ENCODE measurements at regions not wholly inside any gene's neighbourhood (a gene's known extent, or its start where the extent isn't known, plus 50 kb on each side); places are given as distances from the start of the nearest gene placed in this dataset.

DNA sequence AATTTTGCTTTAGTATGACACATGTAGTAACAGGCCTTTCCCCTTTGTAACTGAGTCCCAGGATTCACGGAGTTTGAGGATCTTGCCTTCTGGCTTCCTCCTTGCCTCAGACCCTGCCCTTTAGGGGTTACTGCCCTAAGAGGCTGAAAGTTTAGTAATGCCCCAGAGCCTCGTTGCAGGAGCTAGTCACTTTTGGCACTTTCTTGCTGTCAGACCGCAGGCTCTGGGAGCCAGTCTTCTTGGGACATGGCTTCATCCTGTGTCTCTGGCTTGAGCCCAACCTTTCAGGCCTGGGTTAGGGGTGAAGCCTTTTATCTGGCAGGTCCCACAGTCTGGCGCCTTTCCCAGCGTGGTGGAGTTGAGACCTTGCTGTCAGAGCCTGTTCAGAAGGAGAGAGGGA is 185.6 kb upstream of the DMRT1 start (continued):
- TF ChIP-seq, protein P1, sequence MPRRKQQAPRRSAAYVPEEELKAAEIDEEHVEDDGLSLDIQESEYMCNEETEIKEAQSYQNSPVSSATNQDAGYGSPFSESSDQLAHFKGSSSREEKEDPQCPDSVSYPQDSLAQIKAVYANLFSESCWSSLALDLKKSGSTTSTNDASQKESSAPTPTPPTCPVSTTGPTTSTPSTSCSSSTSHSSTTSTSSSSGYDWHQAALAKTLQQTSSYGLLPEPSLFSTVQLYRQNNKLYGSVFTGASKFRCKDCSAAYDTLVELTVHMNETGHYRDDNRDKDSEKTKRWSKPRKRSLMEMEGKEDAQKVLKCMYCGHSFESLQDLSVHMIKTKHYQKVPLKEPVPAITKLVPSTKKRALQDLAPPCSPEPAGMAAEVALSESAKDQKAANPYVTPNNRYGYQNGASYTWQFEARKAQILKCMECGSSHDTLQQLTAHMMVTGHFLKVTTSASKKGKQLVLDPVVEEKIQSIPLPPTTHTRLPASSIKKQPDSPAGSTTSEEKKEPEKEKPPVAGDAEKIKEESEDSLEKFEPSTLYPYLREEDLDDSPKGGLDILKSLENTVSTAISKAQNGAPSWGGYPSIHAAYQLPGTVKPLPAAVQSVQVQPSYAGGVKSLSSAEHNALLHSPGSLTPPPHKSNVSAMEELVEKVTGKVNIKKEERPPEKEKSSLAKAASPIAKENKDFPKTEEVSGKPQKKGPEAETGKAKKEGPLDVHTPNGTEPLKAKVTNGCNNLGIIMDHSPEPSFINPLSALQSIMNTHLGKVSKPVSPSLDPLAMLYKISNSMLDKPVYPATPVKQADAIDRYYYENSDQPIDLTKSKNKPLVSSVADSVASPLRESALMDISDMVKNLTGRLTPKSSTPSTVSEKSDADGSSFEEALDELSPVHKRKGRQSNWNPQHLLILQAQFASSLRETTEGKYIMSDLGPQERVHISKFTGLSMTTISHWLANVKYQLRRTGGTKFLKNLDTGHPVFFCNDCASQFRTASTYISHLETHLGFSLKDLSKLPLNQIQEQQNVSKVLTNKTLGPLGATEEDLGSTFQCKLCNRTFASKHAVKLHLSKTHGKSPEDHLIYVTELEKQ (tag by site-specific recombination; IDR thresholded peaks at IDR 0.05; ENCODE audit: borderline replicate concordance): no peak
- no peak for TF ChIP-seq ZNF623 (tag by site-specific recombination; IDR thresholded peaks at IDR 0.05)
- TF ChIP-seq ZNF626 (tag by site-specific recombination; IDR thresholded peaks at IDR 0.05): no peak
- no peak for TF ChIP-seq ZNF707 (tag by site-specific recombination; IDR thresholded peaks at IDR 0.05)
- TF ChIP-seq ZNF214 (tag by site-specific recombination; IDR thresholded peaks at IDR 0.05; ENCODE audit: borderline replicate concordance): no peak
- no peak for TF ChIP-seq ZFP41 (tag by site-specific recombination; IDR thresholded peaks at IDR 0.05; ENCODE audit: borderline replicate concordance)
- no peak for TF ChIP-seq ZNF324 (tag by site-specific recombination; IDR thresholded peaks at IDR 0.05)

DNA sequence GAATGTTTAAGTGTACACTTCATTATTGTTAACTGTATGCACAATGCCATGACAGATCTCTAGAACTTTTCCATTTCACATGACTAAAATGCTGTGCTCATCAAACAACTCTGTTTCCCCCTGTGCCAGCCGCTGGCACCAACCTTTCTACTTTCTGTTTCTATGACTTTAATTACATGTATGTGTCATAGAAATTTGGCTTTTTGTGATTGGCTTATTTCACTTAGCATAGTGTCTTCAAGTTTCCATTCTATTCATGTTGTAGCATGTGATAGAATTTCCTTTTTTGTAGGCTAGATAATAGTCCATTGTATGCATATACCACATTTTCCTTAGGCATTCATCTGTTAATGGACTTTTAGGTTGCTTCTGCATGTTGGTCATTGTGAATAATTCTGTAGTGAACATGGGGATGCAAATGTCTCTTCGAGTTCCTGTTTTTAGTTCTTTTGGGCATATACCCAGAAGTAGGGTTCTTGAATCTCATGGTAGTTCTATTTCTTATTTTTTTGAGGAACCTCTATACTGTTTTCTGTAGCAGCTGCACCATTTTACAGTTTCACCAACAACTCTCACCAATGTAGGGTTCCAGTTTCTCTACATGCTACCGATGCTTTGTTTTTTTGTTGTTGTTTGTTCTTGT is 184.4 kb upstream of the DMRT1 start:
- no peaks in the 10 kb centered on the region for H3K4me1 ChIP-seq (ENCODE audit: control insufficient read depth, insufficient read depth, low read length)
- TF ChIP-seq HIC1 (tag by site-specific recombination; IDR thresholded peaks at IDR 0.05) (no peak), ZNF140 (tag by site-specific recombination; IDR thresholded peaks at IDR 0.05) (no peak), ZNF561 (tag by site-specific recombination; IDR thresholded peaks at IDR 0.05; ENCODE audit: borderline replicate concordance) (no peak), ZBTB7A (tag by site-specific recombination; IDR thresholded peaks at IDR 0.05; ENCODE audit: low read depth) (no peak), ZNF292 (tag by site-specific recombination; IDR thresholded peaks at IDR 0.05; ENCODE audit: borderline replicate concordance, low read depth) (no peak), ZSCAN30 (tag by site-specific recombination; IDR thresholded peaks at IDR 0.05) (no peak), ZNF341 (tag by site-specific recombination; IDR thresholded peaks at IDR 0.05; ENCODE audit: low read depth) (no peak)
- TF ChIP-seq, protein P1 (tag by site-specific recombination; IDR thresholded peaks at IDR 0.05; ENCODE audit: borderline replicate concordance): no peak
- TF ChIP-seq, protein P2, sequence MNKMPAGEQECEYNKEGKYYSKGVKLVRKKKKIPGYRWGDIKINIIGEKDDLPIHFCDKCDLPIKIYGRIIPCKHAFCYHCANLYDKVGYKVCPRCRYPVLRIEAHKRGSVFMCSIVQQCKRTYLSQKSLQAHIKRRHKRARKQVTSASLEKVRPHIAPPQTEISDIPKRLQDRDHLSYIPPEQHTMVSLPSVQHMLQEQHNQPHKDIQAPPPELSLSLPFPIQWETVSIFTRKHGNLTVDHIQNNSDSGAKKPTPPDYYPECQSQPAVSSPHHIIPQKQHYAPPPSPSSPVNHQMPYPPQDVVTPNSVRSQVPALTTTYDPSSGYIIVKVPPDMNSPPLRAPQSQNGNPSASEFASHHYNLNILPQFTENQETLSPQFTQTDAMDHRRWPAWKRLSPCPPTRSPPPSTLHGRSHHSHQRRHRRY (tag by site-specific recombination; IDR thresholded peaks at IDR 0.05): no peak
- no peaks in the 10 kb centered on the region for H3K9me3 ChIP-seq (ENCODE audit: control insufficient read depth, insufficient read depth, low read depth, low read length)
- no peak overlapping the region for H3K4me3 ChIP-seq (ENCODE audit: low read depth, low read length)
- no peaks in the 10 kb centered on the region for H3K36me3 ChIP-seq (ENCODE audit: control insufficient read depth in 2 of 2, insufficient read depth in 1 of 2, low read length in 2 of 2)
- POLR2A ChIA-PET: no interaction called here
- CTCF ChIA-PET: interaction anchor here (0.6 to 1.1 kb wide), 3 partner anchors 10 to 439 kb away, joined by 3 to 4 read pairs (median 4); no protein-coding TSS in a partner anchor
- H3K27ac ChIP-seq (ENCODE audit: extremely low read depth, low read depth, low read length): no peak overlapping the region

Measured in HEK293 (cell line).